Tibial nerve (tissue), 4 donors: ENCODE measurements at regions not wholly inside any gene's neighbourhood (a gene's known extent, or its start where the extent isn't known, plus 50 kb on each side); places are given as distances from the start of the nearest gene placed in this dataset.

ENCODE experiments used
- DNase-seq, 2 donors: peaks; one replicate each; pipeline ENCODE4 v3.0.0-alpha.2; 2019; ENCODE audit warnings: low spot score in 2 of 2
- H3K27ac ChIP-seq, 4 donors: fragments of 200-600 bp; sonication (generic) in 3 of 4; one replicate each; pipeline ENCODE4 v1.5.1; 2017 to 2019; ENCODE audit warnings: mild to moderate bottlenecking in 1 of 4
- H3K27me3 ChIP-seq, 2 donors: fragments of 200-600 bp; sonication (generic) in 1 of 2; one replicate each; pipeline versions ENCODE4 v1.5.1 to v1.6.0; 2017 to 2019
- H3K36me3 ChIP-seq, 3 donors: fragments of 200-600 bp; sonication (generic); one replicate each; pipeline ENCODE4 v1.5.1; 2018 to 2019
- H3K4me1 ChIP-seq, 4 donors: fragments of 200-600 bp; sonication (generic) in 3 of 4; one replicate each; pipeline ENCODE4 v1.5.1; 2017 to 2019
- H3K4me3 ChIP-seq, 4 donors: fragments of 200-600 bp; sonication (generic) in 3 of 4; one replicate each; pipeline ENCODE4 v1.5.1; 2017 to 2019; ENCODE audit warnings: mild to moderate bottlenecking in 1 of 4, moderate library complexity in 1 of 4
- H3K9me3 ChIP-seq, 4 donors: fragments of 200-600 bp; sonication (generic) in 3 of 4; one replicate each; pipeline ENCODE4 v1.5.1; 2017 to 2019
- CTCF ChIP-seq, 5 experiments: fragments of 200-600 bp in 3 of 5; fragments of 450-650 bp in 2 of 5; sonication (generic) in 3 of 5; IDR thresholded peaks; one replicate each; pipeline ENCODE4 v1.5.1; 2016 to 2019; ENCODE audit warnings: antibody characterized with exemption in 5 of 5, mild to moderate bottlenecking in 3 of 5, moderate library complexity in 2 of 5
- EP300 ChIP-seq, 2 donors: sonication (generic); formaldehyde crosslinking; IDR thresholded peaks; one replicate each; pipeline ENCODE4 v1.6.1; 2017; ENCODE audit warnings: antibody characterized with exemption in 2 of 2, mild to moderate bottlenecking in 1 of 2
- POLR2A ChIP-seq, 2 donors: fragments of 450-650 bp; IDR thresholded peaks; one replicate each; pipeline ENCODE4 v1.6.1; 2017; ENCODE audit warnings: antibody characterized with exemption in 2 of 2, mild to moderate bottlenecking in 2 of 2, moderate library complexity in 2 of 2
- WGBS, 2 donors: methylation state at CpG; one replicate each; pipeline ENCODE4 v1.1.5; 2018; 5-methylcytosine and 5-hydroxymethylcytosine counted together

GRCh38 chr2:103249462-103249861 is 487.6 kb downstream of the TMEM182 start:
- no peaks in the 10 kb centered on the region for H3K36me3 ChIP-seq
- no peaks in the 10 kb centered on the region for H3K9me3 ChIP-seq
- no peaks in the 10 kb centered on the region for H3K4me1 ChIP-seq
- H3K27ac ChIP-seq: no peak overlapping the region
- WGBS, 2 donors: 84 to 87% methylated on average over 4 of the region's 4 CpGs
- no peak for TF ChIP-seq CTCF (IDR thresholded peaks at IDR 0.05)
- no peak overlapping the region for H3K4me3 ChIP-seq
- no peak for DNase-seq
- H3K27me3 ChIP-seq: no peaks in the 10 kb centered on the region

GRCh38 chr2:103252781-103253180 is 490.9 kb downstream of the TMEM182 start:
- no peaks in the 10 kb centered on the region for H3K4me1 ChIP-seq
- DNase-seq: no peak
- H3K36me3 ChIP-seq: no peaks in the 10 kb centered on the region
- no peak for TF ChIP-seq EP300 (IDR thresholded peaks at IDR 0.05)
- TF ChIP-seq POLR2A (IDR thresholded peaks at IDR 0.05): no peak
- TF ChIP-seq CTCF (IDR thresholded peaks at IDR 0.05): no peak
- H3K9me3 ChIP-seq: no peaks in the 10 kb centered on the region
- H3K27ac ChIP-seq: no peak overlapping the region
- no peak overlapping the region for H3K4me3 ChIP-seq
- WGBS, 2 donors: 57 to 63% methylated on average over 3 of the region's 3 CpGs
- no peaks in the 10 kb centered on the region for H3K27me3 ChIP-seq

- H3K4me3 ChIP-seq: no peak overlapping the region
- no peaks in the 10 kb centered on the region for H3K27me3 ChIP-seq
- TF ChIP-seq EP300 (IDR thresholded peaks at IDR 0.05) (no peak), CTCF (IDR thresholded peaks at IDR 0.05) (no peak), POLR2A (IDR thresholded peaks at IDR 0.05) (no peak)
- no peaks in the 10 kb centered on the region for H3K9me3 ChIP-seq
- no peak for DNase-seq
- 79 to 85% methylated on average over 5 of the region's 5 CpGs for WGBS, 2 donors
- H3K27ac ChIP-seq: no peak overlapping the region
- no peaks in the 10 kb centered on the region for H3K36me3 ChIP-seq
- no peaks in the 10 kb centered on the region for H3K4me1 ChIP-seq
These were observed 492.8 kb downstream of the TMEM182 start for GRCh38 chr2:103254611-103255010.

GRCh38 chr2:103264058-103264768 is 502.4 kb downstream of the TMEM182 start:
- no peak overlapping the region for H3K27ac ChIP-seq
- no peak overlapping the region for H3K4me3 ChIP-seq
- H3K9me3 ChIP-seq: no peaks in the 10 kb centered on the region
- H3K4me1 ChIP-seq: no peaks in the 10 kb centered on the region
- 45 to 55% methylated on average over 5 of the region's 5 CpGs for WGBS, 2 donors
- H3K36me3 ChIP-seq: no peaks in the 10 kb centered on the region
- H3K27me3 ChIP-seq: no peaks in the 10 kb centered on the region
- TF ChIP-seq EP300 (IDR thresholded peaks at IDR 0.05) (no peak), CTCF (IDR thresholded peaks at IDR 0.05) (no peak), POLR2A (IDR thresholded peaks at IDR 0.05) (no peak)
- no peak for DNase-seq

DNA sequence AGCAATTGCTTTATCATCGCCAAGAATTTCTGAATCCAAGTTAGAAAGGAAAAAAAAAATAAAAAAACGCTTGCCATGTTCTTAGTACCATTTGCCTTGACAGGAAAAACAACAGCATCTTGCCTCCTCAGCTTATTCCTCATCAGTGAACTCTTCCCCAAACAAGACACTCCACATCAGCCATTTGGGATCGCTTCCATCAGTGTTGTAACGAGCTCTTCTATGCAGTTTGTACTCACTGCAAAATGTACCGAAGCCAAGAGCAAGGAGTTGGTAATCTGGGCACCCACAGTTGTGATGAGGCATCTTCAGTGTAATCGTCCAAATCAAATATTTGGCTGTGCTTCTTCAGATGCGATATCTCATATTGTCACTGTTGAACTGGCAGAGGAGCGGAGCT is 503.7 kb downstream of the TMEM182 start:
- 85 to 91% methylated on average over 8 of the region's 8 CpGs for WGBS, 2 donors
- TF ChIP-seq EP300 (IDR thresholded peaks at IDR 0.05) (no peak), POLR2A (IDR thresholded peaks at IDR 0.05) (no peak), CTCF (IDR thresholded peaks at IDR 0.05) (no peak)
- Histone ChIP-seq H3K27ac (no peak overlapping the region), H3K4me1 (no peaks in the 10 kb centered on the region), H3K9me3 (no peaks in the 10 kb centered on the region), H3K27me3 (no peaks in the 10 kb centered on the region), H3K4me3 (no peak overlapping the region), H3K36me3 (no peaks in the 10 kb centered on the region)
- no peak for DNase-seq
